Stimulated activated effector memory CD8-positive, alpha-beta T cell treated with anti-CD3 and anti-CD28 coated beads, Interleukin-12 subunit alpha, Interleukin-12 subunit beta, amount 100 ng/mL, for 72 hours (primary cell): ENCODE measurements at regions not wholly inside any gene's neighbourhood (a gene's known extent, or its start where the extent isn't known, plus 50 kb on each side); places are given as distances from the start of the nearest gene placed in this dataset.
"Not testable (repeated sequence)": the region's sequence is repeated elsewhere in the genome, so short reads cannot be mapped to it uniquely, and the experiment has no call there.

Source experiments
- ATAC-seq: fragments of 150-1000 bp; cut with Tn5 transposase; 2 replicates; pipeline ENCODE4 v1.10.0; 2021
- DNase-seq, 2 donors: peaks; one replicate each; pipeline ENCODE4 v3.0.0; 2021 to 2022; ENCODE audit warnings: low spot score in 2 of 2
- H3K27ac Mint-ChIP-seq: one replicate; pipeline ENCODE4 v1.8.0; 2022; ENCODE audit warnings: mild to moderate bottlenecking, mixed read lengths
- H3K36me3 Mint-ChIP-seq: one replicate; pipeline ENCODE4 v1.8.0; 2022; ENCODE audit warnings: mild to moderate bottlenecking, mixed read lengths
- H3K4me1 Mint-ChIP-seq: one replicate; pipeline ENCODE4 v1.8.0; 2022; ENCODE audit warnings: mixed read lengths
- H3K4me3 Mint-ChIP-seq: one replicate; pipeline ENCODE4 v1.8.0; 2022; ENCODE audit warnings: mild to moderate bottlenecking, mixed read lengths
- H3K9me3 Mint-ChIP-seq: one replicate; pipeline ENCODE4 v1.8.0; 2022; ENCODE audit warnings: mixed read lengths

DNA sequence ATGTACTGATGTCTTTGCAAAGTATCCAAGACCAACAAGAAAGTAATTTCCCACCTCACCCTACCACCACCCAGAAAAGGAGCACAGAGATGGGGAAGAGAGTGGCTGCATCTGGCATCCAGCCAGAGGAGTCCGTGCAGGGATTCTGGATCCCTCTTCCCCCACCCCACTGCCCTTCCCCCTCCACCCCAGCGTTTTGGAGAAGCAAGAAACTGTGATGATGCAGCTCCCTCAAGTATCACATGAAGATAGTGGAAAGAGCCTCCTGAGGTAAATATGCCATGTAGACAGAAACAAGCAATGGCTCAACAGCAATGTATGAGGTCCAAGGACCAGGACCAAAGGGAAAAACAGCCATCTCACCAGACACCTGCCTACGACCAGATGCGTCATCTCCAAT lies 153.8 kb downstream of the DEPDC1B start:
- DNase-seq = no peak
- no peak overlapping the region for H3K27ac Mint-ChIP-seq
- no peaks in the 10 kb centered on the region for H3K4me1 Mint-ChIP-seq
- no peak for ATAC-seq
- no peak overlapping the region for H3K4me3 Mint-ChIP-seq
- H3K9me3 Mint-ChIP-seq = peaks cover 2% of the 10 kb centered on the region
- H3K36me3 Mint-ChIP-seq = no peaks in the 10 kb centered on the region

DNA sequence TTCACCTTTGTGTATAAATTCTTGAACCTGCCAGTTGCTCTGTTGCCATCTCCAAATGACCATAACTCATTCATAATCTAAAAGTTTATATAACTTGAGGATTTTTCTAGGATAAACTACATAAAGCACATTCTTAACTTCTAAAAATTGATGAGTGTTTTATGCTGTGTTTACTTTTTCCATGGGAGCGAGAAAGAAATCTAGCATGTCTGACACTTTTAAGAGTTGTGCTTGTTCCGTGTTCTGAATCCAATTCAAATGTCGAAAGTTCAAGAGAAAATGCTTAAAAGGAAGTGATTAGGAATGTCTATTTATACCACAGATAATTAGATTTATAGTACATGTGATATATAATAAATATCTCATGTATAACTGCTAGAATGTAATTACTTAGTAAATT lies 154.4 kb downstream of the DEPDC1B start:
- no peak overlapping the region for H3K4me3 Mint-ChIP-seq
- no peaks in the 10 kb centered on the region for H3K4me1 Mint-ChIP-seq
- peaks cover 2% of the 10 kb centered on the region for H3K9me3 Mint-ChIP-seq
- no peak overlapping the region for H3K27ac Mint-ChIP-seq
- H3K36me3 Mint-ChIP-seq = no peaks in the 10 kb centered on the region
- no peak for ATAC-seq
- DNase-seq = no peak

DNA sequence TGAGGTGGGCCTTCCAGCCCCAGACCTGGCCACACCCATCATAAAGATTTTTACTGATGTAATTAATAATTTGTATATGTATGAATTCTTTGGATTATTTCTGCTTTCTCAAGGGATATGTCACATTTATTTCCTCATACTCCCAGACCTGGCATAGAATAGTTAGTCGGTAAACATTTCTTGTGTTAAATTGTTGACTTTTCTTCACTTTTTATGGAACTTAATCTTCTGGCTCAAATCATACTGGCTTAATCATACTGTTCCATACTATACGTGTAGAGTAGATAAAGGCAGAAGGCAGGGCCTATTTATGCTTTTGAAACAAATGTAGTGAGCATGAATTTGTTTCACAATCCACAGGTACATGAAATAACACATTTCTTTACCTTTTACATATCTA lies 155.8 kb downstream of the DEPDC1B start:
- no peak for ATAC-seq
- no peaks in the 10 kb centered on the region for H3K36me3 Mint-ChIP-seq
- H3K4me3 Mint-ChIP-seq = no peak overlapping the region
- H3K9me3 Mint-ChIP-seq = peaks cover 5% of the 10 kb centered on the region
- no peaks in the 10 kb centered on the region for H3K4me1 Mint-ChIP-seq
- H3K27ac Mint-ChIP-seq = no peak overlapping the region
- DNase-seq = no peak

DNA sequence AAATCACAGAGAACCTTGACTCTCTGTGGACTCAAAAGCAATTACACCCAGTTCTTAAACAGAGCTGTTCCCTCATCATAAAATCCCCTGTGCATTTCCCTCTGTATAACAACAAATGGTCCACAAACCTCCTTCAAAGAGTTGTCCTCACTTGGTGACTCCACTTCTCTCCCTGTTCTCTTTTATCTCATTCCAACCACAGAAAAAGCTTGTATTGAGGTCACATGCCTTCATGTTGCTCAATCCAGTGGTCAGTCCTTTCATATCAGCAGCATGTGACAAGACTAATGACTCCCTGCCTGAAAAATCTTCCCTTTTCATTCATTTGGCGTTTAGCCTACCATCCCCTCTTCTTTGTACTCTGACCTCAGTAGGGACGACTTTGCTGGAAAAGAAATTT lies 158.0 kb downstream of the DEPDC1B start:
- Mint-ChIP-seq H3K9me3 (peaks cover 7% of the 10 kb centered on the region), H3K27ac (no peak overlapping the region), H3K4me1 (no peaks in the 10 kb centered on the region), H3K4me3 (no peak overlapping the region), H3K36me3 (no peaks in the 10 kb centered on the region)
- DNase-seq (no peak), ATAC-seq (no peak)

DNA sequence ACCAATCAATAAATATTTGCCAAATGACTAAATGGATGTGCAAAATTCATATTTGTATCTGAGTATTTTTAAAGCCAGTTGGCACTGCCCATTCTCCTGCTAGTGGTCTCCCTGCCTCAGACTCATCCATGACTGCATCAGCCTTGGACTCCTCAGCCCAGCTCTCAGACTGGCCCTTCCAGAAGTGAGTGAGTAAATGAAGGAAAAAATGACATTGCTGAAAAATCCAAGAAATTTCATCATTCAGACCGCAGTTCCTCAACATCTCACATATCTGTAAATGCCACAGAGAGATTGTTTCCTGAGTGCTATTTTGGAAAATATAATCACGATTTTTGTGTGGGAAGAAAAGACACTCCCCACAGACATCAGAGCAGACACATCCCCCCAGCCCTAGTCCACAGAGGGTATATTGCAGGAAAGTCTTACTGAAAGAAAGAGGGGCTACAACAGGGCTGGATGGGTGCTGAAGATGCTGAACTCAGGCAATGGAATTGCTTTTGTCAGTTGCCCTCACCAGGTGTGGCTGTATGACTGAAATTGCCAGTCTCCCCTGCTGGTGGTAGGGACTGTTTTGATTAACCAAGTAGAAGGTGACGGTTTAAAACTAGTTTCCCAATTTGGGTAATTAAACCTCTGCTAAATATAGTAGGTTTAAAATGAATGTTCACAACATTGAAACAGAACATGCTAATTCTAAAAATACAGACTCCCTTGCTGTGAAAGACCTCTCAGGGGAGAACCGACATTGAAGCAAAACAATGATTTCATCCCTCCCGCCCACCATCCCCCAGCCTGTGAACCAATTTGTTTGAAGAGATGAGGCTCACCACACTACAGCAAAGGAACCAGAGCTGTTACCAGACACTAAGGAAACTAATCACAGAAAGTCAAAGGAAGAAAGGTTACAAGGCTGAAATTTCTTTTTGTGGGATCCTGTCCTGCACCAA lies 158.8 kb downstream of the DEPDC1B start:
- Mint-ChIP-seq H3K9me3 (peaks cover 7% of the 10 kb centered on the region), H3K27ac (no peak overlapping the region), H3K36me3 (no peaks in the 10 kb centered on the region), H3K4me1 (no peaks in the 10 kb centered on the region), H3K4me3 (no peak overlapping the region)
- DNase-seq (no peak), ATAC-seq (peak; percentile 48)

DNA sequence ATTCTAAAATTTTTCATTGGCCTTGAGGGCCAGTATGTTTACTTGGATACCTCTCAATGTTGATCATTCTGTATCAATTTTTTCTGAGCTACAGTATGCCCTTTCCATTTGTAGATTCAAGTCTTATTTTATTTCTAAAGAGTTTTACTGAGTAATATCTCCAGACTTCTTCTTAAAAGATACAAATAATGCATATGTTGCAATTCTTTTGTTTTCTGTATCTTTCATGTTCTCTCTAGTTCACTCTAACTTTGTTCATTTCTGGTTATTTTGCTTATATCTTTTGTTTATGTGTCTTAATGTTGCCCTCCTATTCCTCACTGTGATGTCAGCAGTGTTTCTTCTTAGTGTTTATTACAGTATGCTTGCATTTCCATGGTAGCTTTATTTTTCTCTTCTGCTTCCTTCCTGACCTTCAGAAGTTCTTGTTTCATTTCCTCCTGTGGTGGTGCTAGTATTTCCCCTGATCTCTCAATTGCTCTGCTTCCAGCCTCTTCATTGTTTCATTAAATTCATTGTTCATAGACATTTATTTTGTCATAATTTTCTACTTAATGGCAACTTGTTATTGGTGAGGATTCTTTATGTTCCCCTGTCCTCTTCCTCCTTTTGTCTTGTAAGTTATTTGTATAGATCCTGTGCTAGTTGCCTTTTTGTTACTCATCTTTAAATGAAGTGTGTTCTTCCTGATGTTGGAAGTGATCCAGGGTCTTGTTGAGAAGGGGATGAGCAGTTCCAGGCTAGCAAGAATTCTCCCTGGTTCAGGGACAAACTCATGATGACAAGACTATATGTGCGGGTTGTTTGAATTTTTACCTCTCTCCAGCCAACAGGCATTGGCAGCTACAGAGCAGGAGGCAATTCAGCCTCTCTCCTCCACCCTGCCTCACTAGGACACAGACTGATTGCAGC lies 160.8 kb downstream of the DEPDC1B start:
- no peaks in the 10 kb centered on the region for H3K4me1 Mint-ChIP-seq
- H3K27ac Mint-ChIP-seq = no peak overlapping the region
- DNase-seq = no peak
- no peak for ATAC-seq
- H3K9me3 Mint-ChIP-seq = peaks cover 10% of the 10 kb centered on the region
- H3K36me3 Mint-ChIP-seq = no peaks in the 10 kb centered on the region
- H3K4me3 Mint-ChIP-seq = no peak overlapping the region

DNA sequence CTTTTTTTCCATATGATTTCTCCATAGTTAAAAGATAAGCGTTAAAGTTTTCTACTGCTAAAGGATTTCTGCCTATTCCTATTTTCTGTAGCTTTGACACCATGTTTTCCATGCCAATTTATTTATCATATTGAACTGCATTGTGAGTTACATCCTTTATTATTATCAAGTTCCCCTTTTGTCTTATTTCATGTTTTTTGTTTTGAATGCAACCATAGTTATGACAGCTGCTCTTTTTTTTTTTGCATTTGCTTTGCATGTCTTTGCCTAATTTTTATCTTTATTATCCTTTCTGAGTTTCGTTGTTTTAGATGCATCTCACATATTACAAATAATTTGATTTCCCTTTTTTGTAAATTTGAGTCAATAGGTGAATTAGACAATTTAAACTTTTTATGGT lies 161.5 kb downstream of the DEPDC1B start:
- Mint-ChIP-seq H3K36me3 (no peaks in the 10 kb centered on the region), H3K27ac (no peak overlapping the region), H3K4me3 (no peak overlapping the region), H3K4me1 (no peaks in the 10 kb centered on the region), H3K9me3 (peaks cover 10% of the 10 kb centered on the region)
- ATAC-seq (no peak), DNase-seq (no peak)

DNA sequence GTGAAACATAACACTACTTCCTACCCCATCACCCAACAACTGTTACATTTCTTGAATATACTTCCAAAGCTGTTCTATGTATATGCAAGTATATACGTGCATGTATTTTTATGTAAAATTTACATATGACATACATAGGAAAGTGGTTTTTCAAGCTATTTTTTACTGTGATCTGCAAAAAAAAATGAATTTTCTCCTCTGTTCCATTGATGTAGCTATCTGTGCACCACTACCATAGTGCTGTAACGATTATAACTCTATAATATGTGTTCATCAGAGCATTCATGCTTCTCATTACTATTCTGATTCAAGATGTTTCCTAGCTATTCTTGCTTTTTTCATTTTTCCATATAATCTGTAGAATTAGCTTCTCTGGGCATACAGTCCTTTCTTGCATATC lies 164.0 kb downstream of the DEPDC1B start:
- H3K9me3 Mint-ChIP-seq = peaks cover 7% of the 10 kb centered on the region
- no peaks in the 10 kb centered on the region for H3K36me3 Mint-ChIP-seq

DNA sequence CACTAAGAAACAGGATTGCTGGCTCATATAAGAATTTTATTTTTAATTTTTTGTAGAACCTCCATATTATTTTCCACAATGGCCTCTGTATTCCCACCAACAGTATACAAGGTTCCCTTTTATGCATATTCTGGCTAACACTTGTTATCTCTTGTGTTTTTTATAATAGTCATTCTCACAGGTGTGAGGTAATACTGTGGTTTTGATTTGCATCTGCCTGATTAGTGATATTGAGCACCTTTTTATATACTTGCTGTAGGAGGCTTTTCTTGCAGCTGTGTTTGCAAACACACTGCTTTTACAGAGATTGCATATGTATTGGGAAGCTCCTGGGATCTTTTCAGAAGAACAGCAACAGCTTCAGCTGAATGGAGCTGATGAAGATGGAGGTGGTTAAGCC lies 164.8 kb downstream of the DEPDC1B start:
- ATAC-seq = no peak
- peaks cover 7% of the 10 kb centered on the region for H3K9me3 Mint-ChIP-seq
- no peak for DNase-seq
- no peak overlapping the region for H3K27ac Mint-ChIP-seq
- H3K4me3 Mint-ChIP-seq = no peak overlapping the region
- H3K36me3 Mint-ChIP-seq = no peaks in the 10 kb centered on the region
- H3K4me1 Mint-ChIP-seq = no peaks in the 10 kb centered on the region

More for the DNA sequence above, 164.0 kb downstream of the DEPDC1B start:
- DNase-seq (no peak), ATAC-seq (no peak)
- no peak overlapping the region for H3K27ac Mint-ChIP-seq
- H3K4me1 Mint-ChIP-seq = no peaks in the 10 kb centered on the region
- no peak overlapping the region for H3K4me3 Mint-ChIP-seq

DNA sequence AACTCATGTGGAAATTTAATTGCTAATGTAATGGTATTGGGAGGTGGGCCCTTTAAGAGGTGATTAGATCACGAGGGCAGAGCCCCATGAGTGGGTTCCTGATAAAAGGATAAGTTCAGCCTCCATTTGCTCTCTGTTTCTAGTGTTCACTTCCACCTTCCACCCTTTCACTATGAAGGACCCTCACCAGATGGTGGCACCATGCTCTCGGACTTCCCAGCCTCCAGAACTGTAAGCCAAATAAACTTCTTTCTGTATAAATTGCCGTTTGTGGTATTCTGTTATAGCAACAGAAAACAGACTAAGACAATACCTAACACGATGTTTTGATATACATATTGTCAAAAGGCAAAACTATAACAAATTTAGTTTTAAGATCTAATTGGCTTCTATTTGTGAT lies 166.2 kb downstream of the DEPDC1B start:
- no peaks in the 10 kb centered on the region for H3K4me1 Mint-ChIP-seq
- ATAC-seq = no peak
- H3K36me3 Mint-ChIP-seq = no peaks in the 10 kb centered on the region
- H3K4me3 Mint-ChIP-seq = no peak overlapping the region
- H3K27ac Mint-ChIP-seq = no peak overlapping the region
- H3K9me3 Mint-ChIP-seq = peaks cover 3% of the 10 kb centered on the region
- DNase-seq = no peak

DNA sequence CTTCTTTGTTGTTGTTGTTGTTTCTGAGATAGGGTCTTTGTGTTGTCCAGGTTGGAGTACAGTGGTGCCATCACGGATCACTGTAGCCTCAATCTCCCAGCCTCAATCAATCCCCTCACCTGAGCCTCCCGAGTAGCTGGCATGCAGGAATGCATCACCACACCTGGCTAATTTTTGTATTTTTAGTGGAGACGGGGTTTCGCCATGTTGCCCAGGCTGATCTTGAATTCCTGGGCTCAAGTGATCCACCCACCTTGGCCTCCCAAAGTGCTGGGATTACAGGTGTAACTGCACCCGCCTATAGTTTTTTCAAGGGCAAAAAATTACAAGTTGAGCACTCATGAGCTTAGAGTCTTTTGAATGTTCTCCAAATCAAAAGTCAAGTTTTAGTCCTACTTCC lies 167.2 kb downstream of the DEPDC1B start:
- H3K4me3 Mint-ChIP-seq, H3K9me3 Mint-ChIP-seq, H3K4me1 Mint-ChIP-seq, ATAC-seq, H3K36me3 Mint-ChIP-seq, DNase-seq, H3K27ac Mint-ChIP-seq: not testable (repeated sequence)

DNA sequence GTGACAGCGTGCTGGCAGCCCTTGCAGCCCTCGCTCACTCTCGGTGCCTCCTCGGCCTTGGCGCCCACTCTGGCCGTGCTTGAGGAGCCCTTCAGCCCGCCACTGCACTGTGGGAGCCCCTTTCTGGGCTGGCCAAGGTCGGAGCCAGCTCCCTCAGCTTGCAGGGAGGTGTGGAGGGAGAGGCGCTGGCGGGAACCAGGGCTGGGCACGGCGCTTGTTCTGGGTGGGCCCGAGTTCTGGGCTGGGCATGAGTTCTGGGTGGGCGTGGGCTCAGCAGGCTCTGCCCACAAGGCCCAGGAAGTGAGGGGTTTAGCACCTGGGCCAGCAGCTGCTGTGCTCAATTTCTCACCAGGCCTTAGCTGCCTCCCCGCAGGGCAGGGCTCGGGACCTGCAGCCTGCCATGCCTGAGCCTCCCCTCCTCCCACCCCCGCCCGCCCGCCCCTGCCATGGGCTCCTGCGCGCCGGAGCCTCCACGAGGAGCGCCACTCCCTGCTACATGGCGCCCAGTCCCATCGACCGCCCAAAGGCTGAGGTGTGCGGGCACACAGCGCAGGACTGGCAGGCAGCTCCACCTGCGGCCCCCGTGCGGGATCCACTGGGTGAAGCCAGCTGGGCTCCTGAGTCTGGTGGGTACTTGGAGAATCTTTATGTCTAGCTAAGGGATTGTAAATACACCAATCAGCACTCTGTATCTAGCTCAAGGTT lies 169.7 kb downstream of the DEPDC1B start:
- not testable (repeated sequence) for H3K27ac Mint-ChIP-seq, ATAC-seq

DNA sequence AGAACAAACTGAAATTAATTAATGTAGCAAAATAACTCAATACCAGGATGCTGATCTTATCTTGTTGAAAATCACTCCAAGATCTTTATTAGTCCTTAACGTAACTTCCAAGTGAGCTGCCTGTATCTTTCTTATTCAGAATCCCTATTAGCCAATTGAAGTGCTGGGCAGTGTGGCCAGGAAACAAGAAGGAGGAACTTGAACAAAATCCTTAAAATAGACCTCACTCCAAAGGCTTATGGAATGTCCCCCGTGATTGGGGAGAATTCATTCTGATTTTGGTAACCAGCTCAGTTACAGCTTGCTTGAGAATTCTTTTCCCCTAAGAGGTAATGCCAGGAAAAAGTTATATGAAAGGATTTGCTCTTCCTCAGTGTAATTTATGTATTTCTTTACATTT lies 171.0 kb downstream of the DEPDC1B start:
- ATAC-seq = no peak
- Mint-ChIP-seq H3K27ac (no peak overlapping the region), H3K4me1 (no peaks in the 10 kb centered on the region)

More for the DNA sequence above, 169.7 kb downstream of the DEPDC1B start:
- not testable (repeated sequence) for H3K36me3 Mint-ChIP-seq, H3K4me1 Mint-ChIP-seq, DNase-seq, H3K4me3 Mint-ChIP-seq, H3K9me3 Mint-ChIP-seq

DNA sequence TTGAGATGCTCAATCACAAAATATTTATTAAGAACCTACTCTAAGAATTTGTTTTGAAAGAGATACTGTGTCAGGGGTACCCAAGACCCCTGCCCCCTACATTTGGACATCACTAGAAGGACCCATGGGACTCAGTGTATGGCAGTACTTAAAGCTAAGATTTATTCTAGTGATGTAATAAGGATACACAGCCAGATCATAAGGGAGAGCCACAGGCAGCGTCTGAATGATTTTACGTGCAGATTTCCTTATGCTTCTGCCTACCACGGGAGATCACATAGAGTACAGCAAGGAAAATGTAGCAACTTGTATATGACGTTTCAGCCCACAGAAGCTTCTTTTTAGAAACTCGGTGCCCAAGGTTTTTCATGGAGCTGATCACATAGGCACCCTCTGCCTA lies 172.9 kb downstream of the DEPDC1B start:
- Mint-ChIP-seq H3K4me1 (no peaks in the 10 kb centered on the region), H3K9me3 (peaks cover 3% of the 10 kb centered on the region), H3K4me3 (no peak overlapping the region), H3K36me3 (no peaks in the 10 kb centered on the region), H3K27ac (no peak overlapping the region)
- ATAC-seq (no peak), DNase-seq (no peak)

More for the DNA sequence above, 171.0 kb downstream of the DEPDC1B start:
- Mint-ChIP-seq H3K9me3 (peaks cover 3% of the 10 kb centered on the region), H3K36me3 (no peaks in the 10 kb centered on the region), H3K4me3 (no peak overlapping the region)
- no peak for DNase-seq

DNA sequence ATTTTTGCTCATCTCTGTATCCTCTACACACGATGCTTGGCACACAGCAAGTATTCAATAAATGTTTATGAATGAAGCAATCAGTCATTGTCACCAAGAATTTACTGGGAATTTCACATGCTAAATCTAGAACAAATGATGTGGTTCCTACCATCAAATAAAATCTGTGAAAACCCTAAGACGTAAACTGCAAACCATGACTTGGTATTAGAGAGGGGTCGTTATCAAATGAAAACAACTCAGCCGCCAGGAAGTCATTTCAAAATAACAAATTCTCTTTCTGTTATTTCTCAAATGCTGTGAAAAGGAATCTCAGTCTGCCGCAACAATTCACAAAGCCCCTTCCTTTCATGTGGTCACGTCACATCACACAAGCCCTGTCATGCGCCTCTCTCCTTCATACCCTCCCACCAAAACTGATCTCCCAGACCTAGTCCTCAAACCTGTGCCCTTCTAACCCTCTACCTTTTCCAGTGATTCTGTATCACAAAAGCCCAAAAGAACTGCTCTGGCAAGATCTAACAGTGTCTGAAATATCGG lies 173.6 kb downstream of the DEPDC1B start:
- no peaks in the 10 kb centered on the region for H3K4me1 Mint-ChIP-seq
- no peak overlapping the region for H3K4me3 Mint-ChIP-seq
- DNase-seq = no peak
- H3K36me3 Mint-ChIP-seq = no peaks in the 10 kb centered on the region
- H3K27ac Mint-ChIP-seq = no peak overlapping the region
- peaks cover 3% of the 10 kb centered on the region for H3K9me3 Mint-ChIP-seq
- no peak for ATAC-seq
